Muscle layer of colon (tissue), 2 donors: ENCODE measurements at regions not wholly inside any gene's neighbourhood (a gene's known extent, or its start where the extent isn't known, plus 50 kb on each side); places are given as distances from the start of the nearest gene placed in this dataset.

Experiments used
- H3K27ac ChIP-seq: one replicate; pipeline ENCODE4 v1.7.0; 2013; ENCODE audit warnings: low read depth, mild to moderate bottlenecking, low read length, moderate library complexity
- H3K27me3 ChIP-seq, 2 donors: one replicate each; pipeline ENCODE4 v1.7.0; 2013; ENCODE audit warnings: low read length in 2 of 2, mild to moderate bottlenecking in 2 of 2; ENCODE audit not compliant: insufficient read depth in 2 of 2, control insufficient read depth in 1 of 2
- H3K36me3 ChIP-seq: one replicate; pipeline ENCODE4 v1.7.0; 2013; ENCODE audit warnings: mild to moderate bottlenecking, low read length; ENCODE audit not compliant: insufficient read depth
- H3K4me1 ChIP-seq: one replicate; pipeline ENCODE4 v1.7.0; 2013; ENCODE audit warnings: mild to moderate bottlenecking, low read length; ENCODE audit not compliant: insufficient read depth
- H3K4me3 ChIP-seq, 2 donors: one replicate each; pipeline ENCODE4 v1.7.0; 2013; ENCODE audit warnings: low read length in 2 of 2, low read depth in 1 of 2, mild to moderate bottlenecking in 1 of 2, moderate library complexity in 1 of 2
- H3K9ac ChIP-seq: one replicate; pipeline ENCODE4 v1.7.0; 2013; ENCODE audit warnings: low read length
- H3K9me3 ChIP-seq: one replicate; pipeline ENCODE4 v1.7.0; 2013; ENCODE audit warnings: mild to moderate bottlenecking, low read length
- donor health status: abdominal sarcoma.
- donor health status: Adenocarcinoma of cecum.

GRCh38 chr1:224523676-224524075, 89.1 kb upstream of the WDR26 start:
- Histone ChIP-seq H3K9me3 (no peaks in the 10 kb centered on the region), H3K9ac (no peak overlapping the region), H3K36me3 (no peaks in the 10 kb centered on the region), H3K4me3 (no peak overlapping the region), H3K4me1 (no peaks in the 10 kb centered on the region), H3K27ac (no peak overlapping the region), H3K27me3 (no peaks in the 10 kb centered on the region)

- no peak overlapping the region for H3K27ac ChIP-seq
- H3K27me3 ChIP-seq: no peaks in the 10 kb centered on the region
- no peaks in the 10 kb centered on the region for H3K9me3 ChIP-seq
- H3K36me3 ChIP-seq: no peaks in the 10 kb centered on the region
- no peak overlapping the region for H3K9ac ChIP-seq
- no peaks in the 10 kb centered on the region for H3K4me1 ChIP-seq
- no peak overlapping the region for H3K4me3 ChIP-seq
These were observed 90.1 kb upstream of the WDR26 start for GRCh38 chr1:224524679-224525078.

- H3K4me1 ChIP-seq: no peaks in the 10 kb centered on the region
These were observed 90.6 kb upstream of the CNIH3 start for GRCh38 chr1:224525411-224526040.

GRCh38 chr1:224526771-224527170, 89.3 kb upstream of the CNIH3 start:
- Histone ChIP-seq H3K4me3 (no peak overlapping the region), H3K27ac (no peak overlapping the region), H3K9me3 (no peaks in the 10 kb centered on the region), H3K4me1 (no peaks in the 10 kb centered on the region), H3K36me3 (no peaks in the 10 kb centered on the region), H3K27me3 (no peaks in the 10 kb centered on the region), H3K9ac (no peak overlapping the region)

More at GRCh38 chr1:224525411-224526040, 90.6 kb upstream of the CNIH3 start:
- Histone ChIP-seq H3K4me3 (no peak overlapping the region), H3K27ac (no peak overlapping the region), H3K9me3 (no peaks in the 10 kb centered on the region), H3K27me3 (no peaks in the 10 kb centered on the region), H3K36me3 (no peaks in the 10 kb centered on the region), H3K9ac (no peak overlapping the region)

- H3K27me3 ChIP-seq: no peaks in the 10 kb centered on the region
- H3K9ac ChIP-seq: no peak overlapping the region
- H3K9me3 ChIP-seq: no peaks in the 10 kb centered on the region
- H3K4me3 ChIP-seq: no peak overlapping the region
- no peaks in the 10 kb centered on the region for H3K4me1 ChIP-seq
- H3K36me3 ChIP-seq: no peaks in the 10 kb centered on the region
- H3K27ac ChIP-seq: no peak overlapping the region
These were observed 87.2 kb upstream of the CNIH3 start for GRCh38 chr1:224528900-224529299.

GRCh38 chr1:224529844-224530243, 86.3 kb upstream of the CNIH3 start:
- H3K4me1 ChIP-seq: no peaks in the 10 kb centered on the region
- H3K9me3 ChIP-seq: no peaks in the 10 kb centered on the region
- no peak overlapping the region for H3K9ac ChIP-seq
- H3K27ac ChIP-seq: no peak overlapping the region
- H3K36me3 ChIP-seq: no peaks in the 10 kb centered on the region
- no peak overlapping the region for H3K4me3 ChIP-seq
- H3K27me3 ChIP-seq: no peaks in the 10 kb centered on the region

GRCh38 chr1:224533517-224533916, 82.6 kb upstream of the CNIH3 start:
- no peaks in the 10 kb centered on the region for H3K27me3 ChIP-seq
- H3K9me3 ChIP-seq: no peaks in the 10 kb centered on the region
- H3K9ac ChIP-seq: no peak overlapping the region
- no peaks in the 10 kb centered on the region for H3K4me1 ChIP-seq
- H3K36me3 ChIP-seq: no peaks in the 10 kb centered on the region
- H3K27ac ChIP-seq: no peak overlapping the region
- H3K4me3 ChIP-seq: no peak overlapping the region

GRCh38 chr1:224534731-224535130, 81.4 kb upstream of the CNIH3 start:
- no peak overlapping the region for H3K4me3 ChIP-seq
- H3K9me3 ChIP-seq: no peaks in the 10 kb centered on the region

GRCh38 chr1:224535641-224536040, 80.5 kb upstream of the CNIH3 start:
- no peaks in the 10 kb centered on the region for H3K4me1 ChIP-seq
- H3K4me3 ChIP-seq: no peak overlapping the region
- no peak overlapping the region for H3K27ac ChIP-seq
- H3K9me3 ChIP-seq: no peaks in the 10 kb centered on the region
- no peak overlapping the region for H3K9ac ChIP-seq
- no peaks in the 10 kb centered on the region for H3K27me3 ChIP-seq
- no peaks in the 10 kb centered on the region for H3K36me3 ChIP-seq

More at GRCh38 chr1:224534731-224535130, 81.4 kb upstream of the CNIH3 start:
- Histone ChIP-seq H3K9ac (no peak overlapping the region), H3K27me3 (no peaks in the 10 kb centered on the region), H3K36me3 (no peaks in the 10 kb centered on the region), H3K4me1 (no peaks in the 10 kb centered on the region), H3K27ac (no peak overlapping the region)

- Histone ChIP-seq H3K27me3 (no peaks in the 10 kb centered on the region), H3K9me3 (no peaks in the 10 kb centered on the region), H3K9ac (no peak overlapping the region), H3K4me1 (no peaks in the 10 kb centered on the region), H3K27ac (no peak overlapping the region), H3K36me3 (no peaks in the 10 kb centered on the region), H3K4me3 (no peak overlapping the region)
These were observed 76.1 kb upstream of the CNIH3 start for GRCh38 chr1:224539971-224540370.

GRCh38 chr1:224540535-224540934, 75.6 kb upstream of the CNIH3 start:
- no peaks in the 10 kb centered on the region for H3K9me3 ChIP-seq
- H3K4me3 ChIP-seq: no peak overlapping the region
- no peaks in the 10 kb centered on the region for H3K4me1 ChIP-seq
- no peak overlapping the region for H3K9ac ChIP-seq
- no peaks in the 10 kb centered on the region for H3K36me3 ChIP-seq
- H3K27ac ChIP-seq: no peak overlapping the region
- H3K27me3 ChIP-seq: no peaks in the 10 kb centered on the region

GRCh38 chr1:224541072-224541790, 74.9 kb upstream of the CNIH3 start:
- Histone ChIP-seq H3K9ac (no peak overlapping the region), H3K4me1 (no peaks in the 10 kb centered on the region), H3K36me3 (no peaks in the 10 kb centered on the region), H3K27me3 (no peaks in the 10 kb centered on the region), H3K27ac (no peak overlapping the region), H3K4me3 (no peak overlapping the region), H3K9me3 (no peaks in the 10 kb centered on the region)
